SK-N-SH (cell line): ENCODE measurements at regions not wholly inside any gene's neighbourhood (a gene's known extent, or its start where the extent isn't known, plus 50 kb on each side); places are given as distances from the start of the nearest gene placed in this dataset.
A peak's percentile ranks its signal among the peaks of the same experiment; 100 is the strongest.

Experiments used
- CTCF ChIA-PET: fragments of 300-600, 350-600 bp; formaldehyde crosslinking; extraction: SDS; loops from one replicate; lab custom pipeline; 2021; lab: Yijun Ruan, JAX
- POLR2A ChIA-PET: fragments of 350-600 bp; sonication (Branson Sonifier 250); formaldehyde crosslinking; extraction: SDS; loops from one replicate; lab custom pipeline; 2020; ENCODE audit warnings: antibody characterized with exemption, inconsistent platforms; lab: Yijun Ruan, JAX
- DNase-seq: peaks from one replicate; pipeline ENCODE4 v3.0.0; 2012
- H2AFZ ChIP-seq: fragments of 200-600 bp; sonication (generic); 2 replicates; pipeline ENCODE4 v1.8.1; 2016; ENCODE audit warnings: antibody characterized with exemption, mild to moderate bottlenecking, low read depth
- H3F3A ChIP-seq: fragments of 200-600 bp; sonication (generic); replicated peaks from 2 replicates; pipeline ENCODE3; 2016; ENCODE audit warnings: antibody characterized with exemption, mild to moderate bottlenecking; ENCODE audit not compliant: insufficient read depth
- H3K27ac ChIP-seq, 2 experiments: fragments of 200-500 bp in 1 of 2; fragments of 200-600 bp in 1 of 2; sonication (Bioruptor generic) in 1 of 2; sonication (generic), shearing (Covaris generic) in 1 of 2; 2 replicates each; pipeline versions ENCODE4 v1.5.1 to v1.6.1; 2014 to 2016; ENCODE audit warnings: low read depth in 2 of 2, inconsistent platforms in 1 of 2, low read length in 1 of 2, mild to moderate bottlenecking in 1 of 2, mixed read lengths in 1 of 2
- H3K27me3 ChIP-seq: fragments of 200-600 bp; sonication (generic), shearing (Covaris generic); 2 replicates; pipeline ENCODE4 v1.6.1; 2016; ENCODE audit warnings: mixed run types; ENCODE audit not compliant: insufficient read depth
- H3K36me3 ChIP-seq, 2 experiments: fragments of 200-500 bp in 1 of 2; fragments of 200-600 bp in 1 of 2; sonication (Bioruptor generic) in 1 of 2; sonication (generic) in 1 of 2; replicated peaks in 1 of 2; 2 replicates each; pipeline versions ENCODE3 to v1.5.1; 2014 to 2016; ENCODE audit warnings: low read length in 1 of 2, mild to moderate bottlenecking in 1 of 2; ENCODE audit not compliant: insufficient read depth in 2 of 2, control insufficient read depth in 1 of 2
- H3K4me1 ChIP-seq, 2 experiments: fragments of 200-500 bp in 1 of 2; fragments of 200-600 bp in 1 of 2; sonication (Bioruptor generic) in 1 of 2; sonication (generic), shearing (Covaris generic) in 1 of 2; 2 replicates each; pipeline versions ENCODE4 v1.5.1 to v1.6.1; 2014 to 2016; ENCODE audit warnings: low read depth in 1 of 2, low read length in 1 of 2, mixed run types in 1 of 2; ENCODE audit not compliant: insufficient read depth in 2 of 2, control insufficient read depth in 1 of 2
- H3K4me2 ChIP-seq: fragments of 200-600 bp; sonication (generic), shearing (Covaris generic); 2 replicates; pipeline ENCODE4 v1.6.1; 2017; ENCODE audit warnings: mixed run types
- H3K4me3 ChIP-seq, 2 experiments: fragments of 200-500 bp in 1 of 2; fragments of 200-600 bp in 1 of 2; sonication (Bioruptor generic) in 1 of 2; sonication (generic), shearing (Covaris generic) in 1 of 2; 2 replicates each; pipeline versions ENCODE4 v1.5.1 to v1.8.1; 2014 to 2016; ENCODE audit warnings: low read depth in 2 of 2, inconsistent platforms in 1 of 2, low read length in 1 of 2, mild to moderate bottlenecking in 1 of 2, mixed read lengths in 1 of 2, moderate library complexity in 1 of 2
- H3K79me2 ChIP-seq: fragments of 200-600 bp; sonication (generic); 2 replicates; pipeline ENCODE4 v1.8.1; 2017; ENCODE audit warnings: mild to moderate bottlenecking; ENCODE audit not compliant: insufficient read depth
- H3K9ac ChIP-seq: fragments of 200-600 bp; sonication (generic); 2 replicates; pipeline ENCODE4 v1.6.1; 2017; ENCODE audit warnings: mixed run types
- H3K9me2 ChIP-seq: fragments of 200-600 bp; sonication (generic); 2 replicates; pipeline ENCODE4 v1.6.1; 2017; ENCODE audit warnings: mixed run types
- H3K9me3 ChIP-seq: fragments of 200-600 bp; sonication (generic); 2 replicates; pipeline ENCODE4 v1.6.1; 2017; ENCODE audit warnings: mixed run types, mild to moderate bottlenecking, moderate library complexity
- H4K20me1 ChIP-seq: fragments of 200-600 bp; sonication (generic); 2 replicates; pipeline ENCODE4 v1.6.1; 2017; ENCODE audit warnings: mild to moderate bottlenecking, mixed run types; ENCODE audit not compliant: insufficient read depth
- CHD2 ChIP-seq: fragments of 150-350 bp; IDR thresholded peaks from 2 replicates; pipeline ENCODE4 v1.6.1; 2018; ENCODE audit warnings: low read length; ENCODE audit not compliant: partially characterized antibody
- ELF1 ChIP-seq: IDR thresholded peaks from 2 replicates; pipeline ENCODE4 v1.4.0; 2012
- EP300 ChIP-seq, 2 experiments: IDR thresholded peaks; 2 replicates each; pipeline versions ENCODE4 v1.4.0 to v1.6.1; 2012; ENCODE audit warnings: borderline replicate concordance in 1 of 2, low read depth in 1 of 2, low read length in 1 of 2
- EZH2phosphoT487 ChIP-seq: fragments of 200-600 bp; sonication (generic); IDR thresholded peaks from 2 replicates; pipeline ENCODE4 v1.6.1; 2017; ENCODE audit warnings: low read depth, mixed run types, mild to moderate bottlenecking, antibody characterized with exemption, moderate library complexity, borderline replicate concordance
- FOSL2 ChIP-seq: IDR thresholded peaks from 2 replicates; pipeline ENCODE4 v1.4.0; 2012; ENCODE audit warnings: low read depth, mild to moderate bottlenecking, moderate library complexity, borderline replicate concordance
- GABPA ChIP-seq: IDR thresholded peaks from 2 replicates; pipeline ENCODE4 v1.4.0; 2012; ENCODE audit warnings: low read depth, mild to moderate bottlenecking
- GATA2 ChIP-seq: sonication (generic); formaldehyde crosslinking; IDR thresholded peaks from 2 replicates; pipeline ENCODE4 v1.5.0; 2020; ENCODE audit warnings: mild to moderate bottlenecking, missing genetic modification reagents
- JUND ChIP-seq: IDR thresholded peaks from 2 replicates; pipeline ENCODE4 v1.4.0; 2012
- MXI1 ChIP-seq: IDR thresholded peaks from 2 replicates; pipeline ENCODE4 v1.6.1; 2012; ENCODE audit warnings: mild to moderate bottlenecking, low read depth, low read length, improper control_type of control experiment
- NRF1 ChIP-seq: IDR thresholded peaks from 2 replicates; pipeline ENCODE4 v1.6.1; 2012; ENCODE audit warnings: low read depth, mild to moderate bottlenecking, low read length
- PBX3 ChIP-seq: IDR thresholded peaks from 2 replicates; pipeline ENCODE4; 2012
- POLR2AphosphoS5 ChIP-seq: IDR thresholded peaks from 2 replicates; pipeline ENCODE4 v1.6.1; 2012; ENCODE audit warnings: low read depth, low read length
- REST ChIP-seq: IDR thresholded peaks from 2 replicates; pipeline ENCODE4 v1.6.1; 2012; ENCODE audit warnings: mild to moderate bottlenecking, low read depth, low read length, moderate library complexity
- RXRA ChIP-seq: IDR thresholded peaks from 2 replicates; pipeline ENCODE4 v1.4.0; 2012; ENCODE audit warnings: low read depth, mild to moderate bottlenecking, borderline replicate concordance
- SMC3 ChIP-seq: IDR thresholded peaks from 2 replicates; pipeline ENCODE4 v1.6.1; 2012; ENCODE audit warnings: low read depth, low read length, improper control_type of control experiment
- TAF1 ChIP-seq: IDR thresholded peaks from 2 replicates; pipeline ENCODE4 v1.6.1; 2012; ENCODE audit warnings: low read depth, mild to moderate bottlenecking, low read length, moderate library complexity, borderline replicate concordance
- TEAD4 ChIP-seq: IDR thresholded peaks from 2 replicates; pipeline ENCODE4 v1.4.0; 2012; ENCODE audit warnings: mild to moderate bottlenecking, borderline replicate concordance; ENCODE audit not compliant: insufficient read depth
- USF1 ChIP-seq: IDR thresholded peaks from 2 replicates; pipeline ENCODE4 v1.4.0; 2012; ENCODE audit warnings: low read depth, borderline replicate concordance
- YY1 ChIP-seq: IDR thresholded peaks from 2 replicates; pipeline ENCODE4 v1.4.0; 2012; ENCODE audit warnings: low read depth, mild to moderate bottlenecking
- WGBS: methylation state at CpG from one replicate; pipeline ENCODE4 v1.1.6; 2017; ENCODE audit warnings: low lambda C conversion rate; 5-methylcytosine and 5-hydroxymethylcytosine counted together
- TF ChIP-seq, protein P1 (sequence below): fragments of 150-350 bp; IDR thresholded peaks from 2 replicates; pipeline ENCODE4 v1.6.1; 2017; ENCODE audit warnings: antibody characterized with exemption, low read length, low read depth, borderline replicate concordance

- no peak for TF ChIP-seq MXI1
- TF ChIP-seq, protein P1, sequence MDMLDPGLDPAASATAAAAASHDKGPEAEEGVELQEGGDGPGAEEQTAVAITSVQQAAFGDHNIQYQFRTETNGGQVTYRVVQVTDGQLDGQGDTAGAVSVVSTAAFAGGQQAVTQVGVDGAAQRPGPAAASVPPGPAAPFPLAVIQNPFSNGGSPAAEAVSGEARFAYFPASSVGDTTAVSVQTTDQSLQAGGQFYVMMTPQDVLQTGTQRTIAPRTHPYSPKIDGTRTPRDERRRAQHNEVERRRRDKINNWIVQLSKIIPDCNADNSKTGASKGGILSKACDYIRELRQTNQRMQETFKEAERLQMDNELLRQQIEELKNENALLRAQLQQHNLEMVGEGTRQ = no peak
- TF ChIP-seq GATA2 = no peak
- TF ChIP-seq TAF1 = no peak
- peak; percentile 53; the same call in 1 of the 2 replicates for TF ChIP-seq POLR2AphosphoS5
- peak; percentile 75 for TF ChIP-seq JUND
- peak; percentile 66; the same call in 1 of the 2 replicates for TF ChIP-seq TEAD4
- no peak for TF ChIP-seq ELF1
- no peak for TF ChIP-seq CHD2
- no peak for TF ChIP-seq NRF1
Measured at GRCh38 chr6:56349194-56349593, 101.8 kb upstream of the COL21A1 start (continued).

DNA sequence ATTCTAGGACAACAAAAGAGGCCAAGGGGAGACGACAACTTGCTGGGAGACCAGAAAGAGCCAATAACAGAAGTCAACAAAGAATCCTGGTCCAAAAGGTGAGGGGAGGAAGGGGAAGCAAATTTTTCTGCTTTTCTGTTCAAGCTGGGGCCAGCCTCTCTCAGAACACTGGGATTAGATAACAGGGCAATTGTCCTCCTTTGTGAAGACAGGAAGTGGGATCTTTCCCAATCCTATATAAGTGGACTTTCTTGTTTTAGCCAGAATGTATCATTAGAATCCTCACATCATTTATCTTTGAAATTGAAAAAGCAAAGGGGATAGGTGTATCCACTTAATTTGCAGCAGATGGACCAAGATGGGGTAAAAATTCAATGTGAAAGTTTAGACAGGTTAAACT lies 101.2 kb upstream of the COL21A1 start:
- TF ChIP-seq GABPA = no peak
- TF ChIP-seq EP300 (IDR thresholded peaks at IDR 0.05; ENCODE audit: borderline replicate concordance in 1 of 2, low read depth in 1 of 2, low read length in 1 of 2) = no peak
- no peak for TF ChIP-seq TAF1
- TF ChIP-seq ELF1 = no peak
- no peak for TF ChIP-seq NRF1
- no peak for TF ChIP-seq SMC3
- no peak for TF ChIP-seq EZH2phosphoT487
- TF ChIP-seq GATA2 = no peak
- TF ChIP-seq YY1 = no peak
- no peak for TF ChIP-seq FOSL2
- peak overlapping the region; percentile 49; the same call in 1 of the 2 replicates for H2AFZ ChIP-seq
- DNase-seq = no peak
- H3F3A ChIP-seq = peaks cover 36% of the 10 kb centered on the region
- no peaks in the 10 kb centered on the region for H3K27me3 ChIP-seq
- no peaks in the 10 kb centered on the region for H3K9me2 ChIP-seq
- H3K9ac ChIP-seq = peak overlapping the region; percentile 24; the same call in 1 of the 2 replicates
- no peaks in the 10 kb centered on the region for H3K9me3 ChIP-seq
- H3K27ac ChIP-seq = peak overlapping the region in 1 of 2 experiments; percentile 81; a peak in 2 of 4 replicates
- H3K4me3 ChIP-seq = no peak overlapping the region
- CTCF ChIA-PET = interaction anchor here (0.6 to 2.8 kb wide), 6 partner anchors 10 to 361 kb away, joined by 3 to 10 read pairs (median 6); no protein-coding TSS in a partner anchor
- H4K20me1 ChIP-seq = no peaks in the 10 kb centered on the region
- H3K79me2 ChIP-seq = no peaks in the 10 kb centered on the region
- H3K4me1 ChIP-seq = peaks cover 0 to 24% of the 10 kb centered on the region in 2 experiments; a peak in 3 of 4 replicates
- peaks cover 0 to 4% of the 10 kb centered on the region in 2 experiments for H3K36me3 ChIP-seq
- 93% methylated on average over 1 of the region's 1 CpG for WGBS
- H3K4me2 ChIP-seq = peak overlapping the region; percentile 40; the same call in 1 of the 2 replicates
- POLR2A ChIA-PET = no interaction called here

- H3K4me3 ChIP-seq = no peak overlapping the region
- peak overlapping the region in 1 of 2 experiments; percentile 81; a peak in 2 of 4 replicates for H3K27ac ChIP-seq
- peaks cover 6 to 29% of the 10 kb centered on the region in 2 experiments for H3K4me1 ChIP-seq
- H3K4me2 ChIP-seq = no peak overlapping the region
- no peak overlapping the region; the same call in 1 of the 2 replicates for H3K9ac ChIP-seq
- no peak for DNase-seq
- no peaks in the 10 kb centered on the region for H3K27me3 ChIP-seq
- H3K9me2 ChIP-seq = no peaks in the 10 kb centered on the region
- H4K20me1 ChIP-seq = no peaks in the 10 kb centered on the region
- no peaks in the 10 kb centered on the region for H3K79me2 ChIP-seq
- H3K9me3 ChIP-seq = no peaks in the 10 kb centered on the region
- no peaks in the 10 kb centered on the region for H3K36me3 ChIP-seq
- peaks cover 36% of the 10 kb centered on the region for H3F3A ChIP-seq
- CTCF ChIA-PET = interaction anchor here (0.7 to 2.8 kb wide), 5 partner anchors 9 to 248 kb away, joined by 3 to 10 read pairs (median 4); no protein-coding TSS in a partner anchor
- POLR2A ChIA-PET = no interaction called here
- no peak overlapping the region for H2AFZ ChIP-seq
- TF ChIP-seq REST (no peak), RXRA (0 out of 2 replicates have a peak, but pooled peaks have one; percentile 28), GATA2 (no peak), USF1 (no peak), PBX3 (peak; percentile 58), POLR2AphosphoS5 (no peak), GABPA (no peak)
Measured at GRCh38 chr6:56347526-56347925, 100.1 kb upstream of the COL21A1 start.
